ENCODE measurements at regions not wholly inside any gene's neighbourhood (a gene's known extent, or its start where the extent isn't known, plus 50 kb on each side); places are given as distances from the start of the nearest gene placed in this dataset.

DNA sequence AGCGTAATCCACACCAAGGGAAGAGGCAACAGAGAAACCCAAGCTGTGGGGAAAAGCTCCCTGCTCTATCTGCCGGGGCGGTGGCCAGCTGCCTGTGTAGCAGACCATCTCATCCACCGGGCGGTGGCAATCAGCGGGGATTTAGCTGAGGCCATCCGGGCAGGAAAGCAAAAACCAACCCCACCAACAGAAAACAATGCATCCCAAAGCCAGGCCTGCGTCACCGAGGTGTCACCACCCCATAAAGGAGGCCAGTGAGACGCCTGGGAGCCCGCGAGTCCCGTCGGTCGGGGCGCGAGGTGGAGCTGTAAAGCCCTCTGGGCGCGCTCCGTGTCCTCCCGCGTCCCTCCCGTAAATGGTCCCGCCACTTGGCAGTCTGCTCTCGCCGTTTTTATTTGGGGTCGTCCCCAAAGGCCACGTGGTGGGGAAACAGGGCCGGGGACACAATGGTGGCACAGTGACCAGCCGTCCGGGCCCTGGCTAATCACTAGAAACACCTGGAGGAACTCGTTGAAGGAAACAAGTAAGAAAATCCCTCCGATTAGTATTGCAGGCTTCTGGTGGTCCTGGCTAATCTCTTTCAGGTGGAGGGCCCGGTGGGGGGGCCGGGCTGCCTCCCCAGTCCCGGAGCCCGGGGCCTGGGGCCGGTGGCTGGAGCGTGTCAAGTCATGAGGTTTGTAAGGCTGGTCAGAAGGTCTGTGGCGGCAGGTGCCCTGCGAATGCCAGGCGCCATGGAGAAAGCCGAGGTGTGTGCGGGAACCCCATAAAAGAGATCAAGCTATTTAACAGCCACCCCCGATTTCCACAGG lies 94.7 kb upstream of the GSC start:
- H3K36me3 Mint-ChIP-seq (ENCODE audit: low read depth): no peaks in the 10 kb centered on the region
- no peak overlapping the region for H3K4me3 Mint-ChIP-seq
- H3K27ac Mint-ChIP-seq: no peak overlapping the region
- H3K4me1 Mint-ChIP-seq: no peaks in the 10 kb centered on the region
- no peak for DNase-seq
- H3K9me3 Mint-ChIP-seq: no peaks in the 10 kb centered on the region
- intact Hi-C loops (cut with micrococcal nuclease): no loop called here
- H3K27me3 Mint-ChIP-seq: peaks cover 12% of the 10 kb centered on the region

DNA sequence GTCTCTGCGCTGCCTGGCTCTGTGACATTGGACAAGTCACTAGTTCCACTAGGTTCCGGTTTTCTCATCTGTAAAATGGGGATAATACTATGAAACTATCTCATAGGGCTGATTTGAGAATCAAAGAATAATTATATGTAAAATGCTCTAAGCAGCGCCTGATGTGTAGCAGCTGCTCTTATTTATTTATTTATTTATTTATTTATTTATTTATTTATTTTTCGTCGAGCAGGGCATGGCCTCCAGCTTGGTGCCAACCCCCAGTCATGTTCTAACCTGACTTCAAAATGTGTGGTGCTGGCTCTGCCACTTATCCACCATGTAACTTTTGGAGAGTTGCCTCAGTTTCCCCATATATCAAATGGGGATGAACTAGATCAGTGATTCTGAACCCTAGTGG lies 93.5 kb upstream of the GSC start:
- Mint-ChIP-seq H3K4me3 (no peak overlapping the region), H3K27ac (no peak overlapping the region), H3K9me3 (no peaks in the 10 kb centered on the region), H3K4me1 (no peaks in the 10 kb centered on the region), H3K36me3 (ENCODE audit: low read depth) (no peaks in the 10 kb centered on the region), H3K27me3 (peaks cover 12% of the 10 kb centered on the region)
- intact Hi-C loops (cut with micrococcal nuclease): no loop called here
- no peak for DNase-seq

DNA sequence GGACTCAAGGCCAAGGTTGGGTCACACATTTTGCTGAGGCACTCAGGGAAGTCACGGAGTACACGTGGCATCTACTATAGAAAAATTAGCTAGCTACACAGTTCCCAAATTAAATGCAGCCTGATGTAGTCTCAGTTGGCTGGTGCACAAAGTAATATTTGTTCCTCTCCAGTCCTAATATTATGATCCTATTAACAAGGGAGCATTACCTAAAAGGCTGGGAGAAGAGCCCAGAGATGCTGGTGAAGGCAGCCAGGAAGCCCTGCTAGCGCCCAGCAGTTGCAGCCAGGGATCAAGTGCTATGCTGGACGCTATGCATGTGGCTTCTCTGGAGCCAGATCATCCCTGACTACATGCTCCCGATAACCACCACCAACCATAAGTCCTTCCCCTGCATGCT lies 88.0 kb upstream of the GSC start:
- intact Hi-C loops (cut with micrococcal nuclease): no loop called here
- peaks cover 4% of the 10 kb centered on the region for H3K9me3 Mint-ChIP-seq
- DNase-seq: no peak
- H3K4me3 Mint-ChIP-seq: no peak overlapping the region
- H3K4me1 Mint-ChIP-seq: no peaks in the 10 kb centered on the region
- H3K36me3 Mint-ChIP-seq (ENCODE audit: low read depth): no peaks in the 10 kb centered on the region
- no peak overlapping the region for H3K27ac Mint-ChIP-seq
- no peaks in the 10 kb centered on the region for H3K27me3 Mint-ChIP-seq

DNA sequence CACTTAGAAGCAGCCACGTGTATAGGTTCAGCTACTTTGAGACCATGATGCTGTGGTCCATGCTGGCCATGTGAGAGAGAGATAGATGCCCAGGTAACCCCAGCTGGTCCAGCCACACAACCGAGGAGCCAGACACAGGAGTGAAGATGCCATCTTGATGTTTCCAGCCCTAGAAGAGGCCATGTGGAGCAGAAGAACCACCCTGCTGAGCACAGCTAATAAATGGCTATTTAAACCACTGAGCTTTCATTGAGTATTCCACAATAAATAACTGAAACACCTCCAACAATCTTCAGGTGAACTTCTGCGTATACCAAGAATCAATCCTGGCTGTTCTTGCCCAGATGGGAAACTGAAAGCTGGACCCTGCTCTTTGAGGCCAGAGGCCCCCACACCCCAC lies 84.0 kb upstream of the GSC start:
- Mint-ChIP-seq H3K36me3 (ENCODE audit: low read depth) (no peaks in the 10 kb centered on the region), H3K9me3 (peaks cover 4% of the 10 kb centered on the region), H3K27ac (no peak overlapping the region), H3K27me3 (no peaks in the 10 kb centered on the region), H3K4me1 (no peaks in the 10 kb centered on the region), H3K4me3 (no peak overlapping the region)
- intact Hi-C loops (cut with micrococcal nuclease): no loop called here
- no peak for DNase-seq

DNA sequence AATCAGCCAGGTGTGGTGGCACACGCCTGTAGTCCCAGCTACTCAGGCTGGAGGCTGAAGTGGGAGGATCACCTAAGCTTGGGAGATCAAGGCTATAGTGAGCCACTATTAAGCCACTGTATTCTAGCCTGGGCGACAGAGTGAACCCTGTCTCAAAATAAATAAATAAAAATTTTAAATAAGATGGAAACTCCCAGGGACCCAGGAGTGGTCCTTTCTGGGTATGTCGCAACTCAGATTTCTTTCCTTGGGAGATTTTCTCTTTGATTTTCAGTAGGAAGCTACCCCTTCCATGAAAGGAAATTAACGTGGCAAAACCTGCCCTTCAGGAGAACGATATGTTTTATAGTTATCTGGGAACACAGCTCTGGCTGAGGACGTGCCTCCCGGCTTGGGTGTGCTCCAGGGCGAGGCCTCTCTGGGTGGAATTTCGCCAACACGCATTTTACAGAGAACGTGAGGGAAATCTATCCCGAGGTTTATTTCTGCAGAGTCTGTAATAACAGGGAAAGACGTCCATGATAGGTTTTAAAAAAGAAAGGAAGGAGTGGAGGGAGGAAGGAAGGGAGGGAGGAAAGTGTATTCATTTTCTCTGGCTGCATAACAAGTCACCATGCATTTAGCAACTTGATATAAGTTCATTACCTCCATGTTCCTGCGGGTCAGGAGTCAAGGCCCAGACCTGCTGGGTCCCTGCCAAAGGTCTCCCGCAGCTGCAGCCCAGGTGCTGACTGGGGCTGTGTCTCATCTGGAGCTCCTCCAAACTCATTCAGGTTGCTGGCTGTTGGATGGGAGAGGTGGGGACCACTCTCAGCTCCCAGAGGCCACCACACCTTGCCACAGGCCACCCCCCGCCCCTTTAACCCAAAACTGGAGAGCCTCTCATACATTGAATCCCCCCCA lies 80.6 kb upstream of the GSC start:
- no peak for DNase-seq
- Mint-ChIP-seq H3K9me3 (peaks cover 4% of the 10 kb centered on the region), H3K36me3 (ENCODE audit: low read depth) (no peaks in the 10 kb centered on the region), H3K4me3 (no peak overlapping the region), H3K27me3 (no peaks in the 10 kb centered on the region), H3K4me1 (no peaks in the 10 kb centered on the region), H3K27ac (no peak overlapping the region)
- intact Hi-C loops (cut with micrococcal nuclease): no loop called here

DNA sequence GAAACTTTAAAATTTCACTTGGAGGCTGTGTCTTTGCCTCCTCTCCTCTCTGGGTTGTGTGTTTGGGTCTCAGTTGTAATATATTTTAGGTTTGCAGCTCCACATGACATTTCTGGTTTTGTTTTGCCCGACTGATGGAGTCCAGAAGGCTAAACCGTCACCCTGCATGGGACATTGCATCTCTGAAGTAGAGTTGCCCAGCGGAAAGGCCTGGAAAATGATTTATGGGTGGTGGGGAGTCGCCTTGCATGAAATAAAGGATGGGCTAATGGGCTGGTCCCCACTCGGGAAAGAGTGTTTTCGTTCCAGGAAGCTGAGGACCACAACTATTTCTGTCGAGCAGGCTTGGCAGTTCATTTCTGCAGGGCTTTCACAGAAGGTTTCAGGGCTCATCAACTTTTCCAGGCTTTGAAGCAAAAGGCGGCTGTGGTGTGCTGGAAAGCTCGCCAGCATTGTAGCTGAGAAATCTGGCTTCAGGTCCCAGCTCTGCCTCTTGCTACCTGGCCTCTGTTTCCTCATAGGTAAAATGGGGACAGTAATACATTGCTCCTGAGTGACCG lies 74.8 kb upstream of the GSC start:
- Mint-ChIP-seq H3K4me1 (no peaks in the 10 kb centered on the region), H3K27ac (no peak overlapping the region), H3K27me3 (no peaks in the 10 kb centered on the region), H3K9me3 (no peaks in the 10 kb centered on the region), H3K4me3 (no peak overlapping the region), H3K36me3 (ENCODE audit: low read depth) (no peaks in the 10 kb centered on the region)
- DNase-seq: no peak
- intact Hi-C loops (cut with micrococcal nuclease): no loop called here

DNA sequence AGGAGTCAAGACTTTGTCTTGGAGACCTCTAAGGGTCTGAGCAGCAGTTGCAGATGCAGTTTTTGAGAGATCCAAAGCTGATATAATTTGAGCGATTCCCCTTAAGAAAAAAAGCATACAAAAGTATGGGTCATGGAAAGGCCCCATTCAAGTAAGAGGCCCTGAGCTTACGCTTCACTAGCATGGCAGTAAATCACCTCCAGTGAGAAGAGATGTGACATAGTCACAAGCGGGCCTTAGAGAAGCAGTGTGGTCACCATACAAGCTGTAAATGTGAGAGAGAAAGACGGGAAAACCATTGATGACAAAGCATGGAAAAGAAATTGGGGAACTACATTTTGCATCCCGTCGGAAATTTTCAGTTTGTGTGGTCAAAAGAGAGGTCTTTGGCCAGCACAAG lies 70.6 kb upstream of the GSC start:
- no peaks in the 10 kb centered on the region for H3K9me3 Mint-ChIP-seq

DNA sequence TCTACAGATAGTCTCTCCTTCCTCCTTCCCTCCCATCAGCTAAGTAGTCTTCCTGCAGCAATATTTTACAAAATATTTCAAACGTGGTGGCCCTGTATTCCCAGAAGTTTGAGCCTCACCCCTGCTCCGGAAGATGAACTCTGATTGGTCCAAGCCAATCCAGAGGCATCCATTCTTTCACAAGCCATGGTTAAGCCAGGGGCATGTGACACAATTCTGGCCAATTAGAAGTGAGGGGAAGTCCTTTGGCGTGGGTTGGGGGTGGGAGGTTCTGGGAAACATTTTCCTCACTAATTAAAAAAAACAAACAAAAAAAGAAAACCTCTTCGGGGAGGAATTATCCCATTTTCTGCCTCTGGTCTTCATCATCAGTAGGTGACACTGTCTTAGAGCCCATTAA lies 69.4 kb upstream of the GSC start:
- no peak for DNase-seq
- no peaks in the 10 kb centered on the region for H3K36me3 Mint-ChIP-seq (ENCODE audit: low read depth)
- H3K9me3 Mint-ChIP-seq: no peaks in the 10 kb centered on the region
- no peak overlapping the region for H3K4me3 Mint-ChIP-seq
- H3K4me1 Mint-ChIP-seq: no peaks in the 10 kb centered on the region
- H3K27me3 Mint-ChIP-seq: peaks cover 1% of the 10 kb centered on the region
- no peak overlapping the region for H3K27ac Mint-ChIP-seq
- intact Hi-C loops (cut with micrococcal nuclease): no loop called here

More for the DNA sequence above, 70.6 kb upstream of the GSC start:
- Mint-ChIP-seq H3K27ac (no peak overlapping the region), H3K27me3 (peaks cover 1% of the 10 kb centered on the region), H3K4me3 (no peak overlapping the region), H3K36me3 (ENCODE audit: low read depth) (no peaks in the 10 kb centered on the region), H3K4me1 (no peaks in the 10 kb centered on the region)
- DNase-seq: no peak
- intact Hi-C loops (cut with micrococcal nuclease): no loop called here

DNA sequence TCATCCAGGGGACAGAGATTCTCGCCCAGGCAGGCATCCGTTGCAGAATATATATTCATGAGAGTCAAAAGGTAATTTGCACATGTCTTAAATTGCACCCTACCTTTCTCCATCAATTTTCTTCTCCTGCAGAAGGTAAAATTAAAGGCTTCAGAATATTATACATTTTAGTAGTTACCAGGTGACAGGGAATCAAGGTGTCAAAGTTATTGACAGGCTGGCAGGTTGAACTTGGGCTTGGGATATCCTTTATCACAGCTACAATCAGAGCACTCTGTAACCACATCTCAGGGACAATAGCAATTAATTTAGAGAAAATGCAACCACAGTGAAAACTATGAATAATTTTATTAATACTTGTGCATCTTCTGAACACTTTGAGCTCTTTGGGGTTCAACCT lies 66.9 kb upstream of the GSC start:
- Mint-ChIP-seq H3K4me1 (no peaks in the 10 kb centered on the region), H3K4me3 (no peak overlapping the region), H3K9me3 (no peaks in the 10 kb centered on the region), H3K27ac (no peak overlapping the region), H3K36me3 (ENCODE audit: low read depth) (no peaks in the 10 kb centered on the region), H3K27me3 (peaks cover 1% of the 10 kb centered on the region)
- intact Hi-C loops (cut with micrococcal nuclease): no loop called here
- DNase-seq: no peak

DNA sequence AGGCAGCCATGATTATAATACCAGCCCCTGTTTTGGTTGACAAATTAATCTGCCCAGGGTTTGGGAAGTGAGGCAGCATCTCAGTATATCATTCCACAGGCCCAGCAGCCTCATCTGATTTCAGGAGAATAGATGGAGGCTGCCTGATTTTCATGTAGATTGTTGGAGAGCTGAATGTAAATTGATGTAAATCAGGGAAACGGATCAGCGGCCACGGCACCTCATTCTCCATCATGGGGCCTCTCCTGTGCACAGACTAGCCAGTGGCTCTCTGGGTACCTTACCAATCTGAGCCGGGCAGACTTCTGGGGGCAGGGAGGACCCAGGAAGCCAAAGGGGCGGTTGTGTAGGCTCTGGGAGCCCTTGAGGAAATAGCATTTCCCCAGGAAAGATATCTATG lies 63.7 kb upstream of the GSC start:
- H3K4me3 Mint-ChIP-seq: no peak overlapping the region
- intact Hi-C loops (cut with micrococcal nuclease): no loop called here
- no peaks in the 10 kb centered on the region for H3K4me1 Mint-ChIP-seq
- no peak for DNase-seq
- H3K27ac Mint-ChIP-seq: no peak overlapping the region
- peaks cover 1% of the 10 kb centered on the region for H3K27me3 Mint-ChIP-seq
- no peaks in the 10 kb centered on the region for H3K36me3 Mint-ChIP-seq (ENCODE audit: low read depth)
- no peaks in the 10 kb centered on the region for H3K9me3 Mint-ChIP-seq

DNA sequence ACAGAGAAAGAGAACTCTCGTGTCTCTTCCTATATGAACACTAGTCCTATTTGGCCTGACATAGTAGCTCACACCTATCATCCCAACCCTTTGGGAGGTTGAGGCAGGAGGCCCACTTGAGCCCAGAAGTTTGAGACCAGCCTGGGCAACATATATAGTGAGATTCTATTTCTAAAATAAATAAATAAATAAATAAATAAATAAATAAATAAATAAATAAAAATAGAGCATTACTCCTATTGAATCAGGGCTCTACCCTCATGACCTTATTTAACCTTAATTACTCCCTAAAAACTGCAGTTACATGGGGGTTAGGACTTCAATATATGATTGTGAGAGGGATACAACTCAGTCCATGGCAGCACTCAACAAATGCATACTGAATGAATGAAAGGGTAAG lies 61.2 kb upstream of the GSC start:
- Mint-ChIP-seq H3K9me3 (no peaks in the 10 kb centered on the region), H3K4me3 (no peak overlapping the region), H3K27ac (no peak overlapping the region), H3K36me3 (ENCODE audit: low read depth) (no peaks in the 10 kb centered on the region), H3K4me1 (no peaks in the 10 kb centered on the region), H3K27me3 (no peaks in the 10 kb centered on the region)
- intact Hi-C loops (cut with micrococcal nuclease): no loop called here
- DNase-seq: no peak

DNA sequence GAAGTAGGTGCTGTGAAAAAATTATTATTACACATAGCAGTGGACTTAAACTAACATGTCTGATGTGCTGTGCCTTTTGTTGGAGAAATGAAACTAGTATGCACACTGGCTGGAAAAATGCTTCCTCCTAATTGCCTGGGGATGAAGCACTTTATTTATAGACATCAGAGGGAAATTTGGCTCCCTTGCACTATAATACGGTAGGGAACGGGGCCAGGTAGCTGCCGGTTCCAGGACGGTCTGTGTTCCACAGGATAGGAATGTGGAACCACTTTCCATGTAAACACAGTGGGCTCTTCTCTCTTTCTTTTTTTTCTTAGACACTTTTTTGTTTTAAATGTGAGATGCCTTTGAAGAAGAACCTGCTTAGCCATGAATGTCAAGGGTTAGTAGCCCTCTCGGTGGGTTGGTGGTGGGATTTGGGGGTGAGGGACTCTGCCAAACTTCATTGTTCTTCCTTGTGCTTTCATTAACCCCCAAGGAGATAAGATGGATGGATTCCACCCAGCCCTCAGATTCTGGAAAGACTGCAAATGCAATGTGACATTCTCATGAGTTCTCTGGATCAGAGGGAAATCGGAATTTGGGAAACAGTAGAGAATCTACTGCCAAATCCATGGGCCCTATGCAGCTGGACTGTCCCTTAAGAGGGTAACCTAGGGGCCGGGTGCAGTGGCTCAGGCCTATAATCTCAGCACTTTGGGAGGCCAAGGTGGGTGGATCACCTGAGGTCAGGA lies 58.0 kb upstream of the GSC start:
- no peak overlapping the region for H3K27ac Mint-ChIP-seq
- H3K4me3 Mint-ChIP-seq: no peak overlapping the region
- no peaks in the 10 kb centered on the region for H3K4me1 Mint-ChIP-seq
- H3K9me3 Mint-ChIP-seq: no peaks in the 10 kb centered on the region
- intact Hi-C loops (cut with micrococcal nuclease): no loop called here
- no peaks in the 10 kb centered on the region for H3K36me3 Mint-ChIP-seq (ENCODE audit: low read depth)
- no peaks in the 10 kb centered on the region for H3K27me3 Mint-ChIP-seq
- DNase-seq: no peak

DNA sequence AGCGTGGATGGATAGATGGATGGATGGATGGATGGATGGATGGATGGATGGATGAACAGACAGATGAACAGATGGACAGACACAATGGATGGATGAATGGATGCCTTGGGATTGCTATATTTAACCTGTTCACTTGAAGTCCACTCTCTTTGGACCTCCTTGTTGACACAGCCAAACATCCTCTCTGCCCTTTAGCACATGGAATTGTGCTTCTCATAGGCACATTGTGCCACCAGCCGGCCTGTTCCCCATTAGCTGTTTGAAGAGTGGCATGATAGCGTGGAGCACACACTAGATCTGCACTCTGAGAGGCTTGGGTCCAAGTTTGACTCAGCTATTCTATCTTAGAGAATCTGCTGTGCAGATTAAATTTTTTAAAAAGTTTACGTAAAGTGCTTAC lies 56.9 kb upstream of the GSC start:
- Mint-ChIP-seq H3K27me3 (no peaks in the 10 kb centered on the region), H3K36me3 (ENCODE audit: low read depth) (no peaks in the 10 kb centered on the region), H3K4me3 (no peak overlapping the region), H3K4me1 (no peaks in the 10 kb centered on the region), H3K9me3 (no peaks in the 10 kb centered on the region), H3K27ac (no peak overlapping the region)
- no peak for DNase-seq
- intact Hi-C loops (cut with micrococcal nuclease): no loop called here
